ENCODE measurements at regions not wholly inside any gene's neighbourhood (a gene's known extent, or its start where the extent isn't known, plus 50 kb on each side); places are given as distances from the start of the nearest gene placed in this dataset.

DNA sequence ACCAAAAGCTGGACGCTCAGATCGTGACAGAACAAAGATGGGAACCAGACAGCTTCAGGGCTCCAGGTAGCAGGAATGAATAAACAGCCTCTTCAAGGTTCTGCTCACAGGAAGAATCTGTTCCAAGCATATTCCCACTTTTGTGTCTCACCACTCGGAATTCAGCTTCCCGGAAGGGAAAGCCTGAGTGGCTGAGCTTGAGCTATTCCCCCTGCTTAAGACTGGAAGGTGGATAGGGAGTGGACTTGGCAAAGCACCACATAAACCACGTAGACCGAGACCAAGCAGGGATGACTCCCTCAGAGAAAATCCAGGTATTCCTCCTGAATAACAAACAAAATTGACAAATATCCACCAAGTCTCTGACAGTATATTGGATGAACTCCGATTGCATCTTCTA, 180.2 kb upstream of the NR2F2 start:
- TF ChIP-seq, protein P1, sequence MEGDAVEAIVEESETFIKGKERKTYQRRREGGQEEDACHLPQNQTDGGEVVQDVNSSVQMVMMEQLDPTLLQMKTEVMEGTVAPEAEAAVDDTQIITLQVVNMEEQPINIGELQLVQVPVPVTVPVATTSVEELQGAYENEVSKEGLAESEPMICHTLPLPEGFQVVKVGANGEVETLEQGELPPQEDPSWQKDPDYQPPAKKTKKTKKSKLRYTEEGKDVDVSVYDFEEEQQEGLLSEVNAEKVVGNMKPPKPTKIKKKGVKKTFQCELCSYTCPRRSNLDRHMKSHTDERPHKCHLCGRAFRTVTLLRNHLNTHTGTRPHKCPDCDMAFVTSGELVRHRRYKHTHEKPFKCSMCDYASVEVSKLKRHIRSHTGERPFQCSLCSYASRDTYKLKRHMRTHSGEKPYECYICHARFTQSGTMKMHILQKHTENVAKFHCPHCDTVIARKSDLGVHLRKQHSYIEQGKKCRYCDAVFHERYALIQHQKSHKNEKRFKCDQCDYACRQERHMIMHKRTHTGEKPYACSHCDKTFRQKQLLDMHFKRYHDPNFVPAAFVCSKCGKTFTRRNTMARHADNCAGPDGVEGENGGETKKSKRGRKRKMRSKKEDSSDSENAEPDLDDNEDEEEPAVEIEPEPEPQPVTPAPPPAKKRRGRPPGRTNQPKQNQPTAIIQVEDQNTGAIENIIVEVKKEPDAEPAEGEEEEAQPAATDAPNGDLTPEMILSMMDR (IDR thresholded peaks at IDR 0.05) = no peak
- no peak for TF ChIP-seq ZFX (IDR thresholded peaks at IDR 0.05; ENCODE audit: borderline replicate concordance)

Data from 22Rv1 (cell line).